Testis (tissue), 2 donors: ENCODE measurements at regions not wholly inside any gene's neighbourhood (a gene's known extent, or its start where the extent isn't known, plus 50 kb on each side); places are given as distances from the start of the nearest gene placed in this dataset.

ENCODE experiments used
- DNase-seq: peaks from one replicate; pipeline ENCODE4 v3.0.0-alpha.2; 2019
- H3K27ac ChIP-seq, 2 donors: fragments of 200-600 bp; sonication (generic); one replicate each; pipeline ENCODE4 v1.5.1; 2019
- H3K27me3 ChIP-seq: fragments of 200-600 bp; sonication (generic); one replicate; pipeline ENCODE4 v1.5.1; 2019
- H3K36me3 ChIP-seq: fragments of 200-600 bp; sonication (generic); one replicate; pipeline ENCODE4 v1.5.1; 2017; ENCODE audit warnings: low read depth; ENCODE audit errors: missing control alignments
- H3K4me1 ChIP-seq: fragments of 200-600 bp; sonication (generic); one replicate; pipeline ENCODE4 v1.5.1; 2019
- H3K4me3 ChIP-seq, 2 donors: fragments of 200-600 bp; sonication (generic); one replicate each; pipeline ENCODE4 v1.5.1; 2017 to 2019
- H3K9me3 ChIP-seq: fragments of 200-600 bp; sonication (generic); one replicate; pipeline ENCODE4 v1.5.1; 2017
- CTCF ChIP-seq, 3 experiments: fragments of 450-650 bp in 2 of 3; fragments of 200-600 bp in 1 of 3; sonication (generic) in 1 of 3; IDR thresholded peaks; one replicate each; pipeline ENCODE4 v1.5.1; 2016 to 2019; ENCODE audit warnings: antibody characterized with exemption in 3 of 3, mild to moderate bottlenecking in 2 of 3, moderate library complexity in 1 of 3
- POLR2A ChIP-seq: fragments of 450-650 bp; IDR thresholded peaks from one replicate; pipeline ENCODE4 v1.6.1; 2017; ENCODE audit warnings: antibody characterized with exemption, mild to moderate bottlenecking, moderate library complexity
- WGBS, 2 donors: methylation state at CpG; one replicate each; pipeline ENCODE4 v1.1.5; 2018; 5-methylcytosine and 5-hydroxymethylcytosine counted together
- intact Hi-C: fragments of 100-400 bp; cut with DNase I; formaldehyde crosslinking; loops from one replicate; pipeline ENCODE4 v1.15.1; 2023; ENCODE audit warnings: low total_unique reads

DNA sequence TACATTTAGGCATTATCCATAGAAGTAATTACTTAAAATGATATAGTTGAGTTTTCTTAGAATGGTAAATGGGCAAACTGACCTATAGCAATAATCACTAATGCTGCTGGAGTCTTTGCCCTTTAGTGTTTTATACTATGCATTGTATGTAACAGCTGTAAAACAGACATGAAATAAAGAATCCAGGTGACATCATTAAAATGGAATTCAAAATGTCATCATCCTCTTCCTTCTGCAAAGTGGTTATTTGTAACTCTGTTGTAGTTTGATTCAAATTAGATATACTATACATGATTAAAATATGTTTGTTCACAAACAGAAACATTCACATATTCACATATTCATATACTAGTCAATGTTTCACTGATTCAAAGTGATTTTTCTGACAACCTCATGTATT, 598.8 kb downstream of the SLC16A7 start:
- H3K4me1 ChIP-seq, result no peaks in the 10 kb centered on the region
- no peak overlapping the region for H3K4me3 ChIP-seq
- no peaks in the 10 kb centered on the region for H3K36me3 ChIP-seq
- intact Hi-C loops, result no loop called here
- H3K9me3 ChIP-seq, result no peaks in the 10 kb centered on the region
- no peak for DNase-seq
- H3K27ac ChIP-seq, result no peak overlapping the region
- H3K27me3 ChIP-seq, result no peaks in the 10 kb centered on the region
- TF ChIP-seq POLR2A, result no peak
- TF ChIP-seq CTCF (IDR thresholded peaks at IDR 0.05), result no peak

GRCh38 chr12:60195483-60195882, 599.7 kb downstream of the SLC16A7 start:
- H3K9me3 ChIP-seq, result no peaks in the 10 kb centered on the region
- no peaks in the 10 kb centered on the region for H3K27me3 ChIP-seq
- no peaks in the 10 kb centered on the region for H3K36me3 ChIP-seq
- WGBS, 2 donors, result 90 to 91% methylated on average over 1 of the region's 1 CpG
- no peak overlapping the region for H3K4me3 ChIP-seq
- no peak overlapping the region for H3K27ac ChIP-seq
- TF ChIP-seq CTCF (IDR thresholded peaks at IDR 0.05) (no peak), POLR2A (no peak)
- no peak for DNase-seq
- no peaks in the 10 kb centered on the region for H3K4me1 ChIP-seq
- intact Hi-C loops, result no loop called here

- H3K27ac ChIP-seq, result no peak overlapping the region
- no peaks in the 10 kb centered on the region for H3K9me3 ChIP-seq
- no peak for DNase-seq
- no peak for TF ChIP-seq POLR2A
- TF ChIP-seq CTCF (IDR thresholded peaks at IDR 0.05), result no peak
- WGBS, 2 donors, result 94 to 95% methylated on average over 10 of the region's 10 CpGs
- intact Hi-C loops, result no loop called here
- no peak overlapping the region for H3K4me3 ChIP-seq
- no peaks in the 10 kb centered on the region for H3K4me1 ChIP-seq
- no peaks in the 10 kb centered on the region for H3K27me3 ChIP-seq
- H3K36me3 ChIP-seq, result no peaks in the 10 kb centered on the region
Measured at GRCh38 chr12:60196366-60196765, 600.5 kb downstream of the SLC16A7 start.

GRCh38 chr12:60197589-60197988, 601.8 kb downstream of the SLC16A7 start:
- intact Hi-C loops, result no loop called here
- H3K4me1 ChIP-seq, result no peaks in the 10 kb centered on the region
- H3K9me3 ChIP-seq, result no peaks in the 10 kb centered on the region
- H3K4me3 ChIP-seq, result no peak overlapping the region
- WGBS, 2 donors, result 83 to 89% methylated on average over 2 of the region's 2 CpGs
- no peak overlapping the region for H3K27ac ChIP-seq
- H3K27me3 ChIP-seq, result no peaks in the 10 kb centered on the region
- DNase-seq, result no peak
- no peaks in the 10 kb centered on the region for H3K36me3 ChIP-seq
- TF ChIP-seq POLR2A (no peak), CTCF (IDR thresholded peaks at IDR 0.05) (no peak)

GRCh38 chr12:60201891-60202290, 606.1 kb downstream of the SLC16A7 start:
- no peak for DNase-seq
- intact Hi-C loops, result no loop called here
- Histone ChIP-seq H3K9me3 (no peaks in the 10 kb centered on the region), H3K4me3 (no peak overlapping the region), H3K27me3 (no peaks in the 10 kb centered on the region), H3K27ac (no peak overlapping the region), H3K4me1 (no peaks in the 10 kb centered on the region), H3K36me3 (no peaks in the 10 kb centered on the region)
- WGBS, 2 donors, result 45 to 58% methylated on average over 4 of the region's 4 CpGs
- no peak for TF ChIP-seq POLR2A
- TF ChIP-seq CTCF (IDR thresholded peaks at IDR 0.05), result no peak
